HG02943 (cell line): ENCODE measurements at regions not wholly inside any gene's neighbourhood (a gene's known extent, or its start where the extent isn't known, plus 50 kb on each side); places are given as distances from the start of the nearest gene placed in this dataset.
"Not testable (repeated sequence)": the region's sequence is repeated elsewhere in the genome, so short reads cannot be mapped to it uniquely, and the experiment has no call there.

Source experiments
- ATAC-seq: cut with Tn5 transposase; IDR thresholded peaks from one replicate; pipeline ENCODE4 v1.9.1; 2021; ENCODE audit warnings: mild to moderate bottlenecking, low read depth, moderate library complexity; ENCODE audit not compliant: unreplicated experiment

DNA sequence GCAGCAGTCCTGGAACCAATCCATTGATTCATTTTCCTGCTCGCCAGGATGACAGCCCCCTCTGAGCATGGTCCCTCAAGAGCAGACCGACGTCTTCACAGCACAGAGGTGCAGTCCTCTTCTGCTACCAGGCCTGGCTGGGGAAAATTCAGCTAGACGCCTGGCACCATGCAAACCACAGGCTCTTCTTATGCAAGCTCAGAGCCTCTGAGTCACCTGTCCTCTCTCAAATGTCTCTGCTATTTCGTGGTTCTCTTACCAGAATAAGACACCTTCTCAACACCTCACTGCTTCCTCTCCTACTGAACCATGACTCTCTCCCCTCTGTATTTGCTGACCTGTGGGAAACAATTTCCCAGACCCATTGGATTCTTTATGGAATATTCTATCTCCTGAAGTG is 79.8 kb upstream of the CYRIA start:
- ATAC-seq: no peak

DNA sequence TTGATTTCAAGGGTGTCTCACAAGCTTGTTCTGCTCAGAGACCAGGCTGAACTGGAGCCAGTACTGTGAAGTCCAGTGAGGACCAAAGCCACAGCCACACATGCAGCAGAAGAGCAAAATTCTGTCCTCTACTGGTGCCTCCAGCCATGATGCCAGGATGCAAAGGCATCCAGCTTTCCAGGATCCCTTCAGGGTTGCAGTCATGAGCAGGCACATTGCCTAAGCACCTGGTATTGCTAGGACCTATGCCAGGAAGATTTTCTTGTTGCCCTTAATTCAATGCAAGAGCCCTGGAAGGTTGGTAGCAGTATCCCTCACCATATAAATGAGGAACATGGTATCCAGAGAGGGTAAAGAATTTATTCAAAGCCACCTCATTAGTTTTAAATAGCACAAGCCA is 78.9 kb upstream of the CYRIA start:
- ATAC-seq: no peak

DNA sequence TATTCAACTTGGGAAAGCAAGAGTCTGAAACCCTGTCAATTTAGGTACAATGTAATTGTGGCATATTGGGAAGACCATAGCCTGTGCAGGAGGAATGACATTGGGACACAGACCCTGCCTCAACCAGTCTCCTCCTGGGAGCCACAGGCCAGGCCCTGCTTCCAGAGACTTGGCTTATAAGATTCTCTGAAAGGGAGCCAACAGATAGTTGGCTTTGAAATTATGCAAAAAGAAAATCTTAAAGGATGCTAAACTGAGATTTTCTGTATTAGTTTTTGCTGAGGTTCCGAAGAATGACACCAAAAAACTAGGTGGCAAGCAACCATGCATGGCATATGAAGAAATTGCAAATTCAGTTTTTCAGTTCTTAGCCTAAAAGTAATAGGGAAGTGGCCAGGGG is 76.4 kb upstream of the CYRIA start:
- ATAC-seq: no peak

GRCh38 chr2:16741498-16741897 is 75.9 kb upstream of the CYRIA start:
- ATAC-seq: no peak

- no peak for ATAC-seq
Observed at GRCh38 chr2:16739778-16740581, 74.3 kb upstream of the CYRIA start.

- no peak for ATAC-seq
Observed at GRCh38 chr2:16738361-16739225, 73.0 kb upstream of the CYRIA start.

DNA sequence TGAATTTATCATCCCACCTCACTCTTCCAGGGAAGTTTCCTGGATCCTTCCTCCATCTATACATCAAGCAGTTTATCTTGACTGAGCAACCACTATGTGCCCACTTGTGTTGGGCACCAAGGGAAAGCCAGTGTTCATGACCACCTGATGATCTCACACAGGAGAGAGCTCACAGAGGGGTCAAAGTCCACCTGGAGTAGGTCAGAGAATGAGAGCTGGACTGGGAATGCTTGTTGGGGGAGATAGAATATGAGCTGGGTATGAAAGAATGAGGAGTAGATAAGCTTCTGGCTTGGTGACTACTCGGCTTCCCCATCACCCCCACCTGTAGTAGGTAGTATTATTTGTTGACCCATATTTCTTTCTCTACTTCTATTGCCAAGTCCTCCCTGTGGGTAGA is 72.2 kb upstream of the CYRIA start:
- no peak for ATAC-seq

DNA sequence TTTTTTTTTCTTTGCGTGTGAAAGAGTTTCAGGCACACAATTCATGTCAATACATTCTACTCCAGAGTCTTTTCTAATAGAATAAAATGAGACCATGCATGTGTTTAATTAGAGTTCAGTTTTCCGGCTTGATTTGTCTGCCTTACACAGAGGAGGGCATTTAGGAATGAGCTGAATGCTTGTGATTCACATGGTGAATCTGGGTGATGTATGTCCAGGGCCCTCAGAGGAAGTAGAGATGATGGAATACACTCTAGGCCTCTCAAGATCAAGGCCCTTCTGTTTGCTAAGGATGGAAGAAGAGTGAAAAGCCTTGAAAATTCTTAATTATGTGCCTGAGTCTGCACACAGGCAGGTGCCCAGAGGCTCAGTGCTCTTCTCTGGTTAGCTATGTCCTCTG is 71.0 kb upstream of the CYRIA start:
- no peak for ATAC-seq

- ATAC-seq: no peak
Observed at GRCh38 chr2:16729335-16729734, 63.7 kb upstream of the CYRIA start.

DNA sequence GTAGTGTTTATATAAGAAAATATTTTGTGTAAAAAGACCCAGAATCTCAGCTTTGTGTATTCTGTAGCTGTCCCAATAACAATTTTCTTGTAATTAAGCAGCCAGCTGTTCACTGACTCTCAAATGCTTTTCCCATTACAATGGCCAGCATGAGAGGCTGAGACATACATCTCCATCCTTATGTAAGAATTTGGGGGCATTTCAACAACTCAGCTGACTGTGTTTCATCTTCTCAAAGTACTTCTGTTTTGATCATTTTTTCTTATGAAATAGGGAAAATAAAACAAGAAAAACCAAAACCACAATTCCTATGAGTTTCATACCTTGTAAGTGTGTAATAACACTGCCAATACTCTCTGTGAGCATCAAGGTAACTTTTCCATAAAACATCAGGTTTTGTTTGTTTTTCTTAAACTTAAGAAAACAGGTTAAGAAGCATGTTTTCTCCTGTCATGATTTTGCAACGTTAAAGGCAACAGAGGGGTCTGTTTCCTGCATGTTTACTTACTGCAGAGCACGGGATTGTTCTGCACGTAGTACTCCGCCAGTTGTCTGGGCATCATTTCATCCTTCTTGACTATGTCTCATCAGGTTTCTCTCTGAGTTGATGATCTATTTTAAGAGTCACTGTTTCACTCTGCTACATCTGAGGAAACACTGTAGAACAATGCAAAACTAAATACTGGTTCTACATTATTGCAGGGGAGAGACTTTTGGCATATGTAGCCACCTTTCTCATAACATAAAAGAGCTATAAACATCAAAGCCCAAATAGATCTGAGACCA is 62.9 kb upstream of the CYRIA start:
- no peak for ATAC-seq

- not testable (repeated sequence) for ATAC-seq
Observed at GRCh38 chr2:16727849-16728248, 62.2 kb upstream of the CYRIA start.

DNA sequence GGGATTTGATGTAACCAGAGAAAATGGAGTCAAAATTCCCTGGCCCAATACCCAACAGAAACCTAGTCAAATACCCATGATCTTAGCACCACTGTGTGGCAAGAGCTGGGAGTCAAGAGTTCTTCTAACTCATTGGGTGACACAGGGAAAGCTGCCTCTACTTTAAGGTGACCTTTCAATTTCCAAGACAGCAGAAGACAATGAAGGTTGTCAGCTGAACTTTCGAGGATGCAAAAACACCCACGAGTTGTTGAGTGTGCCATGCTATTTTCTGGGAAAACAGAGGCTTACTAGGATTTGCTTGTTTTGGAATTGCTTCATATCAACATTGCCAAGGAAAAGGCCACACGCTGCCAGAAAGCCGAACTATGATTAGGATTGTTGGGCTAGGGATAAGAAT is 61.6 kb upstream of the CYRIA start:
- no peak for ATAC-seq

- no peak for ATAC-seq
Observed at GRCh38 chr2:16726577-16726976, 60.9 kb upstream of the CYRIA start.

GRCh38 chr2:16726147-16726546 is 60.5 kb upstream of the CYRIA start:
- ATAC-seq: no peak

GRCh38 chr2:16725549-16725948 is 59.9 kb upstream of the CYRIA start:
- no peak for ATAC-seq

DNA sequence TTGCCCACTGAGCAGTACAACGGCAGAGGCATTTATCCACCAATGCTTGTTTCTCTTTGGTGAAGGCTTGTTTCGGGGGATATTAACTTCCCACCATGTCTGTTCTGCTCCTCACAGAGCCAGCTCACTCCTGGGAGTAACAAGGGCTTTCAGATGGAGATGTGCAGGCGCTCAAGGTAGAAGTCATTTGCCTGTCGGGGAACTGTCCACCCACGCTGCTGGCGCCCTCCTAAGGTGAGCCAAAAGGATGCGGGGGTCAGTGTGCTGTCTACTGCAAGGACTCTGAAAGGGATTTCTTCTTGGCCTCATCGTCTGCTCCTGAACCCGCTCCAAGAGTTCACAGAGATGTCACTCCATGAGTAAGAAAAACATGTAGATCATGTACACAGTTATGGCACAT is 57.0 kb upstream of the CYRIA start:
- no peak for ATAC-seq

GRCh38 chr2:16722126-16722525 is 56.5 kb upstream of the CYRIA start:
- no peak for ATAC-seq

GRCh38 chr2:16721529-16721928 is 55.9 kb upstream of the CYRIA start:
- not testable (repeated sequence) for ATAC-seq

GRCh38 chr2:16720737-16721136 is 55.1 kb upstream of the CYRIA start:
- not testable (repeated sequence) for ATAC-seq

GRCh38 chr2:16719485-16719808 is 53.8 kb upstream of the CYRIA start:
- no peak for ATAC-seq
